22Rv1 (cell line): ENCODE measurements at regions not wholly inside any gene's neighbourhood (a gene's known extent, or its start where the extent isn't known, plus 50 kb on each side); places are given as distances from the start of the nearest gene placed in this dataset.

Experiments used
- CTCF ChIP-seq: fragments of 450-650 bp; IDR thresholded peaks from 2 replicates; pipeline ENCODE4 v1.5.1; 2017; ENCODE audit warnings: mild to moderate bottlenecking
- ZFX ChIP-seq: fragments of 450-650 bp; IDR thresholded peaks from 2 replicates; pipeline ENCODE4 v1.6.1; 2017; ENCODE audit warnings: antibody characterized with exemption, borderline replicate concordance

GRCh38 chr6:156258981-156259380 lies 518.2 kb upstream of the ARID1B start:
- TF ChIP-seq CTCF: no peak
- TF ChIP-seq ZFX: no peak
